ENCODE measurements at regions not wholly inside any gene's neighbourhood (a gene's known extent, or its start where the extent isn't known, plus 50 kb on each side); places are given as distances from the start of the nearest gene placed in this dataset.

- no peak for TF ChIP-seq TBP (optimal IDR thresholded peaks at IDR 0.05; ENCODE audit: low read depth, low read length)
- TF ChIP-seq TAF15 (IDR thresholded peaks at IDR 0.05; ENCODE audit: low read depth, low read length) = no peak
- TF ChIP-seq ZBTB33 (CRISPR knock-in tag; IDR thresholded peaks at IDR 0.05) = no peak
- TF ChIP-seq, protein P1, sequence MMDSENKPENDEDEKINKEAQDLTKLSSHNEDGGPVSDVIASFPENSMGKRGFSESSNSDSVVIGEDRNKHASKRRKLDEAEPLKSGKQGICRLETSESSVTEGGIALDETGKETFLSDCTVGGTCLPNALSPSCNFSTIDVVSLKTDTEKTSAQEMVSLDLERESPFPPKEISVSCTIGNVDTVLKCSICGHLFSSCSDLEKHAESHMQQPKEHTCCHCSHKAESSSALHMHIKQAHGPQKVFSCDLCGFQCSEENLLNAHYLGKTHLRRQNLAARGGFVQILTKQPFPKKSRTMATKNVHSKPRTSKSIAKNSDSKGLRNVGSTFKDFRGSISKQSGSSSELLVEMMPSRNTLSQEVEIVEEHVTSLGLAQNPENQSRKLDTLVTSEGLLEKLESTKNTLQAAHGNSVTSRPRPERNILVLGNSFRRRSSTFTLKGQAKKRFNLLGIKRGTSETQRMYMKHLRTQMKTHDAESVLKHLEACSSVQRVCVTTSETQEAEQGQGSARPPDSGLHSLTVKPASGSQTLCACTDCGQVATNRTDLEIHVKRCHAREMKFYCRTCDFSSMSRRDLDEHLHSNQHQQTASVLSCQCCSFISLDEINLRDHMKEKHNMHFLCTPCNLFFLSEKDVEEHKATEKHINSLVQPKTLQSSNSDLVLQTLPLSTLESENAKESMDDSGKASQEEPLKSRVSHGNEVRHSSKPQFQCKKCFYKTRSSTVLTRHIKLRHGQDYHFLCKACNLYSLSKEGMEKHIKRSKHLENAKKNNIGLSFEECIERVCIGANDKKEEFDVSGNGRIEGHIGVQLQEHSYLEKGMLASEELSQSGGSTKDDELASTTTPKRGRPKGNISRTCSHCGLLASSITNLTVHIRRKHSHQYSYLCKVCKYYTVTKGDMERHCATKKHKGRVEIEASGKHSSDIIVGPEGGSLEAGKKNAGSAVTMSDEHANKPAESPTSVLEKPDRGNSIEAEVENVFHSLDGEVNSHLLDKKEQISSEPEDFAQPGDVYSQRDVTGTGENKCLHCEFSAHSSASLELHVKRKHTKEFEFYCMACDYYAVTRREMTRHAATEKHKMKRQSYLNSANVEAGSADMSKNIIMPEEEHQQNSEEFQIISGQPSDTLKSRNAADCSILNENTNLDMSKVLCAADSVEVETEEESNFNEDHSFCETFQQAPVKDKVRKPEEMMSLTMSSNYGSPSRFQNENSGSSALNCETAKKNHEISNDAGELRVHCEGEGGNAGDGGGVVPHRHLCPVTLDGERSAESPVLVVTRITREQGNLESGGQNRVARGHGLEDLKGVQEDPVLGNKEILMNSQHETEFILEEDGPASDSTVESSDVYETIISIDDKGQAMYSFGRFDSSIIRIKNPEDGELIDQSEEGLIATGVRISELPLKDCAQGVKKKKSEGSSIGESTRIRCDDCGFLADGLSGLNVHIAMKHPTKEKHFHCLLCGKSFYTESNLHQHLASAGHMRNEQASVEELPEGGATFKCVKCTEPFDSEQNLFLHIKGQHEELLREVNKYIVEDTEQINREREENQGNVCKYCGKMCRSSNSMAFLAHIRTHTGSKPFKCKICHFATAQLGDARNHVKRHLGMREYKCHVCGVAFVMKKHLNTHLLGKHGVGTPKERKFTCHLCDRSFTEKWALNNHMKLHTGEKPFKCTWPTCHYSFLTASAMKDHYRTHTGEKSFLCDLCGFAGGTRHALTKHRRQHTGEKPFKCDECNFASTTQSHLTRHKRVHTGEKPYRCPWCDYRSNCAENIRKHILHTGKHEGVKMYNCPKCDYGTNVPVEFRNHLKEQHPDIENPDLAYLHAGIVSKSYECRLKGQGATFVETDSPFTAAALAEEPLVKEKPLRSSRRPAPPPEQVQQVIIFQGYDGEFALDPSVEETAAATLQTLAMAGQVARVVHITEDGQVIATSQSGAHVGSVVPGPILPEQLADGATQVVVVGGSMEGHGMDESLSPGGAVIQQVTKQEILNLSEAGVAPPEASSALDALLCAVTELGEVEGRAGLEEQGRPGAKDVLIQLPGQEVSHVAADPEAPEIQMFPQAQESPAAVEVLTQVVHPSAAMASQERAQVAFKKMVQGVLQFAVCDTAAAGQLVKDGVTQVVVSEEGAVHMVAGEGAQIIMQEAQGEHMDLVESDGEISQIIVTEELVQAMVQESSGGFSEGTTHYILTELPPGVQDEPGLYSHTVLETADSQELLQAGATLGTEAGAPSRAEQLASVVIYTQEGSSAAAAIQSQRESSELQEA (IDR thresholded peaks at IDR 0.05; ENCODE audit: low read depth) = no peak
Measured at GRCh38 chr19:30317403-30317802, 54.8 kb upstream of the ZNF536 start.

All from K562 (cell line).